DND-41 (cell line): ENCODE measurements at regions not wholly inside any gene's neighbourhood (a gene's known extent, or its start where the extent isn't known, plus 50 kb on each side); places are given as distances from the start of the nearest gene placed in this dataset.

Source experiments
- EZH2 ChIP-seq: IDR thresholded peaks from 3 replicates; pipeline ENCODE4 v1.6.1; 2012; ENCODE audit warnings: borderline replicate concordance, low read depth, mild to moderate bottlenecking, moderate library complexity, low read length, inconsistent platforms; ENCODE audit not compliant: severe bottlenecking
- TF ChIP-seq, protein P1 (sequence below): IDR thresholded peaks from 2 replicates; pipeline ENCODE4 v1.5.1; 2012; ENCODE audit warnings: borderline replicate concordance, low read length, moderate library complexity, mild to moderate bottlenecking; ENCODE audit not compliant: poor library complexity, severe bottlenecking; ENCODE audit errors: extremely low read depth

DNA sequence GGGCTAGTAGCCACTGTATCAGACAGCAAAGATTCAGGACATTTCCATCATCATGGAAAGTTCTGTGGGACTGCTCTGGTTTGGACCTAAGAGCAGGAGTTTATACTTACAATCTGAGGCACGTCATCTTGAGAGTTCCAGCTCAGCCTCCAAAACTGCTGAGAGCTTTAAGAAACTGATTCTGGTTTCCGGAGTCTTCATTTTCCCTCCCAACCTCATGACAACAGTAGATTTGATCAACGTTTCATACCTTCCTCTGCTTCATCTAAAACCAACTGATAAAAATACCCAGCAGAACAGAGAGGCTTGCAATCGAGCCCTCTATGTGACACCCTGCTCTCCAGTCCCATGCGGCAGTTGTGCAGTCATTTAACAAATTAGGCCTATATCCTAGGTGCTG is 64.3 kb upstream of the EPB41L1 start:
- TF ChIP-seq, protein P1, sequence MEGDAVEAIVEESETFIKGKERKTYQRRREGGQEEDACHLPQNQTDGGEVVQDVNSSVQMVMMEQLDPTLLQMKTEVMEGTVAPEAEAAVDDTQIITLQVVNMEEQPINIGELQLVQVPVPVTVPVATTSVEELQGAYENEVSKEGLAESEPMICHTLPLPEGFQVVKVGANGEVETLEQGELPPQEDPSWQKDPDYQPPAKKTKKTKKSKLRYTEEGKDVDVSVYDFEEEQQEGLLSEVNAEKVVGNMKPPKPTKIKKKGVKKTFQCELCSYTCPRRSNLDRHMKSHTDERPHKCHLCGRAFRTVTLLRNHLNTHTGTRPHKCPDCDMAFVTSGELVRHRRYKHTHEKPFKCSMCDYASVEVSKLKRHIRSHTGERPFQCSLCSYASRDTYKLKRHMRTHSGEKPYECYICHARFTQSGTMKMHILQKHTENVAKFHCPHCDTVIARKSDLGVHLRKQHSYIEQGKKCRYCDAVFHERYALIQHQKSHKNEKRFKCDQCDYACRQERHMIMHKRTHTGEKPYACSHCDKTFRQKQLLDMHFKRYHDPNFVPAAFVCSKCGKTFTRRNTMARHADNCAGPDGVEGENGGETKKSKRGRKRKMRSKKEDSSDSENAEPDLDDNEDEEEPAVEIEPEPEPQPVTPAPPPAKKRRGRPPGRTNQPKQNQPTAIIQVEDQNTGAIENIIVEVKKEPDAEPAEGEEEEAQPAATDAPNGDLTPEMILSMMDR, result no peak
- TF ChIP-seq EZH2, result no peak
